ENCODE measurements at regions not wholly inside any gene's neighbourhood (a gene's known extent, or its start where the extent isn't known, plus 50 kb on each side); places are given as distances from the start of the nearest gene placed in this dataset.
"Not testable (repeated sequence)": the region's sequence is repeated elsewhere in the genome, so short reads cannot be mapped to it uniquely, and the experiment has no call there.

- DNase-seq = no peak
These were observed 1667.8 kb downstream of the PLA2G4A start for GRCh38 chr1:188496506-188496905.

DNA sequence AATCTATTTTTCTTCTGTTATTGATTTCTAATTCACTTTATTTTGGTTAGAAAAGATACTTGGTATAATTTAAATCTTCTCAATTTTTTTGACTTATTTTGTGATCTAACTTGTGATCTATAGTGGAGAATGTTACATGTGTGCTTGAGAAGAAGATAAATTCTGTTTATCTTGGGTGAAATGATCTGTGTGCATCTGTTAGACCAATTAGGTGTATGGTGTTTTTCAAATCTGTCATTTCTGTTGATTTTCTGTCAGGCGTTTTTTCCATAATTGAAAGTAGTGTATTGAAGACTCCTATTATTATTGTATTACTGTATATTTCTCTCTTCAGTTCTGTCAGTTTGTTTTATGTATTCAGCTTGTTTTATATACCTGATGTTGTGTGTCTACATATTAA lies 1668.3 kb downstream of the PLA2G4A start:
- DNase-seq = no peak

GRCh38 chr1:188499690-188500089 lies 1670.9 kb downstream of the PLA2G4A start:
- no peak for DNase-seq

- DNase-seq = no peak
These were observed 1686.2 kb downstream of the PLA2G4A start for GRCh38 chr1:188514917-188515316.

GRCh38 chr1:188517139-188517538 lies 1688.4 kb downstream of the PLA2G4A start:
- DNase-seq = no peak

GRCh38 chr1:188551176-188551575 lies 1722.4 kb downstream of the PLA2G4A start:
- DNase-seq = no peak

DNA sequence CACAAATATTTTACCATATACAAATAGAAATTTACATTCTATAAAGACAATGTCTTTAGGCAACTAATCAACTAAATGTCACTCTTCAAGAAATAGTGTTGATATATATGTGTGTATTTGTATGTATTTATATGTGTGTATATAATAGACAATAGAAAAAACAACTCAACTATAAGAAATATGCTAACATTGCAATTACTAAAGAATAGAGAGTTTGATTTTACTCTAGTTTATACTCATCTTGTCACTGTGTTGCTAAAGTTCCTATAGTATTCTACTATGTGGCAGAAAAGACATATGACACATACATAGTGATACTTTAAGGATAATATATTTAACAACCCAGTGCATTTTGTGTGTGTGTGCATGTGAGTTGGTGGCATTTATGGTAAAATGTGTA lies 1728.3 kb downstream of the PLA2G4A start:
- DNase-seq = no peak

- no peak for DNase-seq
These were observed 1754.3 kb downstream of the PLA2G4A start for GRCh38 chr1:188582911-188583532.

GRCh38 chr1:188584119-188584518 lies 1755.4 kb downstream of the PLA2G4A start:
- no peak for DNase-seq

DNA sequence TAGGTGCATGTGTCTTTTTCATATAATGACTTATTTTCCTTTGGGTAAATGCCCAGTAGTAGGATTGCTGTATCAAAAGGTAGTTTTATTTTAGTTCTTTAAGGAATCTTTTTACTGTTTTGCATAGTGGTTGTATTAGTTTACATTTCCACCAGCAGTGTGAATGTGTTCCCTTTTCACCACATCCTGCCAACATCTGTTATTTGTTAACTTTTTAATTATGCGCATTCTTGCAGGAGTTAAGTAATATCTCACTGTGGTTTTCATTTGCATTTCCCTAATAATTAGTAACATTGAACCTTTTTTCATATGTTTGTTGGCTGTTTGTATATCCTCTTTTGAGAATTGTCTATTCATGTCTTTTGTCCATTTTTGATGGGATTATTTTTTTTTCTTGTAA lies 1761.9 kb downstream of the PLA2G4A start:
- no peak for DNase-seq

DNA sequence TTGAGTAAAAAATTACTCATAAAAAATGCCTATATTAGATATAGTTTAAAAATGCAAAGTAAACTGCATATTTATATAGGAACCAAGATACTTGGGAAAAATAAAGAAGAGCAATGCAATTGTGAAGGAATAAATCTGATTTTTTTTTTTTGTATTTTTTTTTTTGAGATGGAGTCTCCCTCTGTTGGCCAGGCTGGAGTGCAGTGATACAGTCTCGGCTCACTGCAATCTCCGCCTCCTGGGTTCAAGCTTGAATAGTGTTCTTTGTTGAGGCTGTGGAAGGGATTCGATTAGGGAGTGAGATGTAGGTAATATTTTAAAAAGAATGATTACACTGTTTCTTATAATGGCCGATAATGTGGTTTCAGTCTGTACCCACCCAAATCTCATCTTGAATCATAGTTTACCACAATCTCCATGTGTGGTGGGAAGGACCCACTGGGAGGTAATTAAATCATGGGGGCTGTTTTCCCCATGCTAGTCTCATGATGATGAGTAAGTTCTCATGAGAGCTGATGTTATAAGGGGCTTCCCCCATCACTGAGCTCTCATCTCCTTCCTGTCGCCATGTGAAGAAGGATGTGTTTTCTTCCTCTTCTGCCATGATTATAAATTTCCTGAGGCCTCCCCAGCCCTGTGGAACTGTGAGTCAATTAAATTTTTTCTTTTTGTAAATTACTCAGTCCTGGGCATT lies 1765.9 kb downstream of the PLA2G4A start:
- no peak for DNase-seq

DNA sequence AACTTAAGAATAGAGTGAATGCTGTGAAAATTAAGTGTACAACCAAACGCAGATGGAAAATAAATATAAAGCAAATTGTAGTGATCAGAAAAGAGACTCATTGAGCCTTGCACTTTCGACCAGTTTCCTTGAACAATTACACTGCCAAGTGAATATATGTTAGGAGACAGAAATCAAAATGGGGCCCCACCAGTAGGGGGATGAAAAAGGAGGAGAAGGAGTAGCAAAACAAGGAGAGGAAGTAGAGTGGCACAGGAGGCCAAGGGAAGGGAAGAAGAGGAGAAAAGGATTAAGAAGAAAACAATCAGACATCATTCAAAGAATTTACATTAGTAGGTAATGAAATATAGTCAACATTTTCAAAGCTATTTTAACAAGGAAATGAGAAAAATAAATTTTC lies 1770.6 kb downstream of the PLA2G4A start:
- no peak for DNase-seq

DNA sequence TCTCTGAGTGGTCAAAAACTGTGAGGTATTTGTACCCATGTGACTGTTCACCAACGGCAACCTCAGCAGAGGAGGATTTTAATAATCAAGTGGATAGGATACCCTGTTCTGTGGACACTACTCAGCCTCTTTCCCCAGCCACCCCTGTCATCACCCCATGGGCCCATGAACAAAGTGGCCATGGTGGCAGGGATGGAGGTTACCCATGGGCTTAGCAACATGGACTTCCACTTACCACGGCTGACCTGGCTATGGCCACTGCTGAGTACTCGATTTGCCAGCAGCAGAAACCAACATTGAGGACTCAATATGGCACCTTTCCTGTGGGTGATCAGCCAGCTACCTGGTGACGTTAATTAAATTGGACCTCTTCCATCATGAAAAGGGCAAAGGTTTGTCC lies 1782.7 kb downstream of the PLA2G4A start:
- no peak for DNase-seq

DNA sequence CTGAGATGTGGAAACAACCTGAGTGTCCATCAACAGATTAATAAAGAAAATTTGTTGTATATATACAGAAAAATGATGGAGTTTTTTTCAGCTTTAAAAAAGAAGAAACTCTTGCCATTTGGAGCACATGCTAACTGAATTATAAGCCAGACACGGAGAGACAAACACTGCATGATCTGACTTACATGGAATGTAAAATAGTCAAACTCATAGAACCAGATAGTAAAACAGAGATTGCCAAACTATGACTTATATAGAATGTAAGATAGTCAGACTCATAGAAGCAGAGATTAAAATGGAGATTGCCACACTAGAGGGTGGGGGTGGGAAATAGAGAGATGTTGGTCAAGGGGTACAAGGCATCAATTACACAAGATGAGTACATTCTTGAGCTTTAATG lies 1786.6 kb downstream of the PLA2G4A start:
- no peak for DNase-seq

DNA sequence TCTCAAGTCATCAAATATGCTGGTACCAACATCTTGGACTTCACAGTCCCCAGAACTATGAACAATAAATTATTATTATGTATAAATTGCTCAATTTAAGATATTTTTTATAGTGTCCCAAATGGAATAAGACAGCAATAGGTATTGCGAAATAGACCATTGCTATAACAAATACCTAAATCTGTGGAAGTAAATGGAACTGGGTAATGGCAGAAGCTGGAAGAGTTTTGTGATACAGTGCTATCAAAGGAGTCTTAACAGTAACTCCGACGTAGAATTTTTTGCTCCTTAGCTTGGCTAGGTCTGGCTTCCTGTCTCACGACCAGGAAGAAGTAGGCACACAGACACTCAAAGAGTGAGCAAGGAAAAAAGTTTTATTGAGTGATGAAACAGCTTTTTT lies 1791.5 kb downstream of the PLA2G4A start:
- no peak for DNase-seq

DNA sequence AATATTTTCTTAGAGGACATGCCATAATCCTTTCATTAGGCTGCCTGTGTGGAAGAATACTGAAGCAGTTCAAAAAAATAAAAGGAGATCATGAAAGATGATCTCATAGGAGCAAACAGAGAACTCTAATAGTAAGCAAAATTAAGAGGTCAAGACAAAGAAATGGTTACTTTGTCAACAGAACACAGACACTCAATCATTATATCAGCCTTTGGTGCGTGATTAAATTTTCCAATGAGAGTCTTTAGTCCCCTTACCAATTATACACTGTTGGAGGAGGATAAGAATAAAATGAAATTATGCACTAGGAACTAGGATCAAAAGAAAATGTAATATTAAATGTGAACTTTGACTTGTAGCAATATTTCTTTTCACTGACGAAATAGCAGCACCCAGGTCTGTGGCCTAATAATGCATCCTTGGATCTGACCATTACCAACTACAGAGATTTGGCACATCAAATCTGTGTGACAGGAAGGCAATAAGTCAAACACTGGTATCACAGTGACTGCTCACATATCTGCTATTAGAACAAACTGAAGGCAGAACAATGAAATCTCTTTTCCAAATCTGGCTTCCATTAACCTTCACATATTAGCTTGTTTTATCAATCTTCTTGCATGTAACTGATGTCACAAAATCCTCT lies 1812.9 kb downstream of the PLA2G4A start:
- DNase-seq = no peak

- no peak for DNase-seq
These were observed 1814.0 kb downstream of the PLA2G4A start for GRCh38 chr1:188642704-188643103.

GRCh38 chr1:188652678-188653077 lies 1823.9 kb downstream of the PLA2G4A start:
- no peak for DNase-seq

GRCh38 chr1:188655966-188656365 lies 1821.7 kb downstream of the BRINP3 start:
- not testable (repeated sequence) for DNase-seq

GRCh38 chr1:188660572-188660971 lies 1817.1 kb downstream of the BRINP3 start:
- DNase-seq = no peak

GRCh38 chr1:188665477-188665876 lies 1812.2 kb downstream of the BRINP3 start:
- no peak for DNase-seq

GRCh38 chr1:188668083-188668482 lies 1809.6 kb downstream of the BRINP3 start:
- DNase-seq = no peak

DNA sequence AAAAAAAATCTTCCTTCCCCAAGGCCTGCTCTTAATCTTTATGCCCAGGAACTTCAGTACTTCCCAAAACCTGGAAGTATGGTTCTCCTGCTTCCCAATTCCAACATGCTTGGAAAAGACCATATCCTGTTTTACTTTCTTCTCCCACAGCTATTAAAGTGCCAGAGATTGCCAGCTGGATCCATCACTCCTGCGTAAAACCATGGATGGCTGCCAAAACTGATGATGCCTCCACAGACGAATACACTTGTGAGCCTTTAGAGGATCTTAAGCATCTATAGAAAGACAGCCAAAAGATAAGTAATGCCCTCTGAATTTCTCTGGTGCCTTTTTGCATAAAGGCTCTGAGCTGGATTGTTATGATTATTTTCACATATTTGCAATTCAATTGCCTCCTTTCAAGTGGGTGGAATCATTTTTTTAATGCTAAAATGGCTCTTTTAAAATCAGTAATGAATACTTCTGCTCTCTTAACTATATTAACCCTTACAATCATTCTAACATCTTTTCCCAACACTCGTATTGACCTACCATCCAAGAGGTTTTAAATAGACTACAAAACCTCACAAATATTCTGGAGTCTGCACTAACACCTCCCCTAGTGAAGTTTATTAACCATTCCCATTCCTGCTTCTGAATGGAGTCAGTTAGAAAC lies 1807.8 kb downstream of the BRINP3 start:
- no peak for DNase-seq

DNA sequence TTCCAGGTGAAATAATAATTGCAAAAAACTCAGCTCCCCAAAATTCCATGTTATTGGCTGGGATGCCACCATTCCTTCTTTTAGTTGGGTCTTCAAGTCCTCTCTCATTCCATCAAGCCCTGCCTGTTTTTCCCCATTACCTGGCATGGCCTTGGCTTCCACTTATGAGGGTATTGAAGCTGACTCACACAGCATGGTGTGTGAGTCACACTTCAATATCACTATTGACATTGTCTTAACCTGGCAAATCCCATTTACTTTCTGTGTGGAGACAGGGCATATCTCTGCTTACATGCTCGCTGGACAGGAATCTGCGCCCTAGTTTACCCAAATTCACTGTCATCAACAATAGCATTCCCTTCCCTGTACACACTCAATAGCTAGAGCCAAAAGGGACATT lies 1806.8 kb downstream of the BRINP3 start:
- no peak for DNase-seq
